ENCODE measurements at regions not wholly inside any gene's neighbourhood (a gene's known extent, or its start where the extent isn't known, plus 50 kb on each side); places are given as distances from the start of the nearest gene placed in this dataset.

- Histone ChIP-seq H3K27ac (no peak overlapping the region), H3K36me3 (no peaks in the 10 kb centered on the region), H3K4me3 (no peak overlapping the region), H3K4me1 (no peaks in the 10 kb centered on the region), H3K27me3 (no peaks in the 10 kb centered on the region), H3K9me3 (no peaks in the 10 kb centered on the region)
- TF ChIP-seq CTCF (IDR thresholded peaks at IDR 0.05), result no peak
- TF ChIP-seq EP300 (IDR thresholded peaks at IDR 0.05), result no peak
- TF ChIP-seq POLR2AphosphoS5 (IDR thresholded peaks at IDR 0.05), result no peak
- no peak for TF ChIP-seq POLR2A (IDR thresholded peaks at IDR 0.05)
- no peak for DNase-seq
- no peak for ATAC-seq (ENCODE audit: low FRiP score in 2 of 2)
- 73 to 76% methylated on average over 2 of the region's 2 CpGs for WGBS, 2 donors
These were observed 230.6 kb upstream of the CPEB2 start for GRCh38 chr4:14771504-14772175.

GRCh38 chr4:14772388-14772787 lies 229.9 kb upstream of the CPEB2 start:
- 94% methylated on average over 2 of the region's 2 CpGs for WGBS, 2 donors
- no peak for ATAC-seq (ENCODE audit: low FRiP score in 2 of 2)

GRCh38 chr4:14783011-14783877 lies 219.0 kb upstream of the CPEB2 start:
- no peak for TF ChIP-seq POLR2AphosphoS5 (IDR thresholded peaks at IDR 0.05)
- TF ChIP-seq EP300 (IDR thresholded peaks at IDR 0.05), result no peak
- TF ChIP-seq CTCF (IDR thresholded peaks at IDR 0.05), result no peak
- TF ChIP-seq POLR2A (IDR thresholded peaks at IDR 0.05), result no peak
- no peaks in the 10 kb centered on the region for H3K27me3 ChIP-seq
- 73 to 76% methylated on average over 5 of the region's 5 CpGs for WGBS, 2 donors
- H3K4me3 ChIP-seq, result no peak overlapping the region
- ATAC-seq (ENCODE audit: low FRiP score in 2 of 2), result no peak
- peaks cover 0 to under 1% (median 0%) of the 10 kb centered on the region in 4 donors for H3K9me3 ChIP-seq
- no peaks in the 10 kb centered on the region for H3K4me1 ChIP-seq
- H3K27ac ChIP-seq, result no peak overlapping the region
- no peak for DNase-seq
- no peaks in the 10 kb centered on the region for H3K36me3 ChIP-seq

More at GRCh38 chr4:14772388-14772787, 229.9 kb upstream of the CPEB2 start:
- Histone ChIP-seq H3K36me3 (no peaks in the 10 kb centered on the region), H3K4me3 (no peak overlapping the region), H3K9me3 (no peaks in the 10 kb centered on the region), H3K27me3 (no peaks in the 10 kb centered on the region), H3K27ac (no peak overlapping the region), H3K4me1 (no peaks in the 10 kb centered on the region)
- TF ChIP-seq CTCF (IDR thresholded peaks at IDR 0.05) (no peak), EP300 (IDR thresholded peaks at IDR 0.05) (no peak), POLR2A (IDR thresholded peaks at IDR 0.05) (no peak), POLR2AphosphoS5 (IDR thresholded peaks at IDR 0.05) (no peak)
- DNase-seq, result no peak

GRCh38 chr4:14787221-14787620 lies 215.1 kb upstream of the CPEB2 start:
- H3K27me3 ChIP-seq, result no peaks in the 10 kb centered on the region
- no peaks in the 10 kb centered on the region for H3K4me1 ChIP-seq
- no peak for TF ChIP-seq EP300 (IDR thresholded peaks at IDR 0.05)
- no peak for TF ChIP-seq CTCF (IDR thresholded peaks at IDR 0.05)
- no peak for TF ChIP-seq POLR2AphosphoS5 (IDR thresholded peaks at IDR 0.05)
- no peak for TF ChIP-seq POLR2A (IDR thresholded peaks at IDR 0.05)
- peaks cover 0 to 5% (median 0%) of the 10 kb centered on the region in 4 donors for H3K9me3 ChIP-seq
- 43 to 73% methylated on average over 2 to 4 of the region's 4 CpGs for WGBS, 2 donors
- H3K36me3 ChIP-seq, result no peaks in the 10 kb centered on the region
- ATAC-seq (ENCODE audit: low FRiP score in 2 of 2), result no peak
- no peak overlapping the region for H3K4me3 ChIP-seq
- DNase-seq, result no peak
- H3K27ac ChIP-seq, result no peak overlapping the region
